IPS-20b (cell line): ENCODE measurements at regions not wholly inside any gene's neighbourhood (a gene's known extent, or its start where the extent isn't known, plus 50 kb on each side); places are given as distances from the start of the nearest gene placed in this dataset.
"Not testable (repeated sequence)": the region's sequence is repeated elsewhere in the genome, so short reads cannot be mapped to it uniquely, and the experiment has no call there.

ENCODE experiments used
- H3K27ac ChIP-seq: one replicate; pipeline ENCODE4 v1.5.1; 2013; ENCODE audit warnings: low read length
- H3K27me3 ChIP-seq: 2 replicates; pipeline ENCODE4 v1.6.1; 2013; ENCODE audit warnings: mild to moderate bottlenecking, low read length, inconsistent platforms; ENCODE audit not compliant: insufficient read depth
- H3K36me3 ChIP-seq: 2 replicates; pipeline ENCODE4 v1.6.1; 2013; ENCODE audit warnings: low read depth, mild to moderate bottlenecking, inconsistent platforms, low read length, moderate library complexity; ENCODE audit not compliant: insufficient read depth
- H3K4me1 ChIP-seq: 2 replicates; pipeline ENCODE4 v1.6.1; 2013; ENCODE audit warnings: mild to moderate bottlenecking, control low read depth, inconsistent platforms, low read length, moderate library complexity; ENCODE audit not compliant: insufficient read depth
- H3K4me3 ChIP-seq: 2 replicates; pipeline ENCODE4 v1.5.1; 2013; ENCODE audit warnings: mild to moderate bottlenecking, low read length, inconsistent platforms
- H3K9ac ChIP-seq: 2 replicates; pipeline ENCODE4 v1.6.1; 2013; ENCODE audit warnings: low read depth, mild to moderate bottlenecking, inconsistent platforms, low read length, moderate library complexity
- H3K9me3 ChIP-seq: 2 replicates; pipeline ENCODE4 v1.6.1; 2013; ENCODE audit warnings: mild to moderate bottlenecking, low read depth, low read length, inconsistent platforms; ENCODE audit not compliant: insufficient read depth

- Histone ChIP-seq H3K9me3 (no peaks in the 10 kb centered on the region), H3K4me3 (no peak overlapping the region), H3K9ac (no peak overlapping the region), H3K4me1 (no peaks in the 10 kb centered on the region), H3K27me3 (no peaks in the 10 kb centered on the region), H3K36me3 (no peaks in the 10 kb centered on the region), H3K27ac (no peak overlapping the region)
These were observed 146.1 kb upstream of the RUNX1 start for GRCh38 chr21:35195232-35195631.

DNA sequence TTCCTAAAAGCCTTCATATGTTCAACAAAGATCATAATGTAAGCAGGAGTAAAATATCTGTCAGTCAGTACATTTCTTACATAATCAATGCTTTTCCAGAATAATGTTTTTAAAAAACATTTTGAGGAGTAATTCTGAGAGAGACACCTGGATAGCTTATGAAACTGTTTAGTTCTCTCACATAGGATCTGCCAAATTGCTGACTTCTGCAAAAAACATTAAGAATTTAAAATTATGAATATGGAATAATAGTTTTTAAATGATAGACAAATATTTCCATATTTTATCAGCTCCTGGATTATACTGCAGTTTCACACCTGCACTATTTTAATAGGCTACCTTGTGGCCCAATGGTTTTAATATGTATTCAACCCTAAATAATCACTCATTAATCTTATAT is 142.7 kb upstream of the RUNX1 start:
- Histone ChIP-seq H3K4me1 (no peaks in the 10 kb centered on the region; the same call in 1 of the 2 replicates), H3K27ac (no peak overlapping the region), H3K27me3 (no peaks in the 10 kb centered on the region), H3K9me3 (no peaks in the 10 kb centered on the region), H3K36me3 (no peaks in the 10 kb centered on the region), H3K4me3 (no peak overlapping the region), H3K9ac (no peak overlapping the region)

DNA sequence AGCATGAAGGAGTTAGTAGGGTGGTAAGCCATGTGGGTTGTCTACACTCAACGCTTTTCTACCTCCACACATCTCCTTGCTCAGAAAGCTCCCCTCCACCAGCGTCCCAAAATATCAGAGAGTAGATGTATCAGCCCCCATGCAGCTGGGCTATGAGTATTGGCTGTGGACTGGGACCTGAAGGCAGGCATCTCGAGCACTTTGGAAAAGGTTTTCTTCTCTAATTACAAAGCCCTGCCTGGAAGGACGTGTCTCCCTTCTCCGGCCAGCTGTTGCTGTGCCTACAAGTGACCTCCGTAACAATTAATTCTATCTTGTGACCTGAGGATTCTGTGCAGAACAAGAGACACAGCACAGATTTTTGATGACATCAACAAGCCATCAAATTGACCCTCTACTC is 142.0 kb upstream of the RUNX1 start:
- Histone ChIP-seq H3K27ac (no peak overlapping the region), H3K4me3 (no peak overlapping the region), H3K9me3 (no peaks in the 10 kb centered on the region), H3K9ac (no peak overlapping the region), H3K4me1 (no peaks in the 10 kb centered on the region; the same call in 1 of the 2 replicates), H3K36me3 (no peaks in the 10 kb centered on the region), H3K27me3 (no peaks in the 10 kb centered on the region)

DNA sequence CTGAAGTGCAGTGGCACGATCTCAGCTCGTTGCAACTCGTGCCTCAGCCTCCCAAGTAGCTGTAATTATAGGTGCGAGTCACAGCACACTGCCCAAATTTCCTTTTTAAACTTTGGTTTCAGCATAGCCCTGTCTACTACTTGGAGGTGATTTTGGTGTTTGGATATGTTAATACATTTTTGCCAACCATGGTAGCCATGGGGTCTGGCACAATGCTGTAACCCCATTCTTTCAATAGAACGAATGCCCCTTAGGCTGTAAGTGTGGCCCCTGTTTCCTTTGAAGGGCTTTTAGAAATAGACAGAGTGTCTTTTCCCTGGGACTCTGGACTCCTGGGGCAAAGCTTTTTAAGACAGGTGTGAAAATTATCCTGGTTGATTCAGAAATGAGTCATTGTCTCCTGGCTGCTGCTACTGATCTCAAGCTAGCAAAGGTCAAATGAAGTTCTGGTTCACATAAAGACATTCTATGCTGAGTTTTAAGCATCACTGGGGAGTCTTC is 141.1 kb upstream of the RUNX1 start:
- Histone ChIP-seq H3K4me3 (no peak overlapping the region), H3K9me3 (no peaks in the 10 kb centered on the region), H3K4me1 (no peaks in the 10 kb centered on the region; the same call in 1 of the 2 replicates), H3K36me3 (no peaks in the 10 kb centered on the region), H3K27me3 (no peaks in the 10 kb centered on the region), H3K27ac (no peak overlapping the region), H3K9ac (no peak overlapping the region)

DNA sequence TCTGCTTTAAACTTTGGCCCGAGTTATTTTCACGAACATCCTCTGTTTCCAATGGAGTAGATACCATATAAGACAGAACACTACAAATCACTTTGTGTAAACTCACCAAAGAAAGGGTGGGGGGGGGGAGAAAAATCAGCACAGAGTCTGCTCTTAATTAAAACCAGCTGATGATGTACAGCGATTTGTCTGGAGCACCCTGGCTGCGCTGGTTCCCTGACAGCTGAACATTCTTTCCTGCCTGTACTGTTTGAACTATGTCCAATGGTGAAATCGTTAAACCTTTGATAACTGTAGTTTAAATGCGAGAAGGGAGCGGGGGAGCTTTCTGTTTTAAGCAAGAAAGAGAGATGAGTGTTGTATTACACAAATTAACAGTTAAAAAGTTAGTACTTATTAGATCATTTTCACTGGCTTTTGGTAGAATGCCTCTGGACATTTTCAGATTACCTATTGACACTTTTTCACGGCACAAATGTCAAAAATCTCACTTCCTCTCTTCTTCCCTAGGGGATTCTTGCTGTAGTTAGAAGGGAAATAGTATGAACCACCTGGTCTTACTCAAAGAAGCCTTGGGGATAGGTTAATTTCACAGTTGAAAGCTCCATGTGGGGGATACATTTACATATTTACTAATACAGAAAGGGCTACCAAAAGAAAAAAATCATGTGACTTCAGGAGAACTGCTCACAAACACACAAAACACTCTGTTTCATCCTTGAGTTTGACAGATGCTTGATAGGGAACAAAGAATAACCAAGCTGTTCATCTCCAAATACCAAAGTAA is 140.2 kb upstream of the RUNX1 start:
- Histone ChIP-seq H3K9ac (no peak overlapping the region), H3K9me3 (no peaks in the 10 kb centered on the region), H3K36me3 (no peaks in the 10 kb centered on the region), H3K27ac (no peak overlapping the region), H3K4me3 (no peak overlapping the region), H3K4me1 (no peaks in the 10 kb centered on the region; the same call in 1 of the 2 replicates), H3K27me3 (no peaks in the 10 kb centered on the region)

DNA sequence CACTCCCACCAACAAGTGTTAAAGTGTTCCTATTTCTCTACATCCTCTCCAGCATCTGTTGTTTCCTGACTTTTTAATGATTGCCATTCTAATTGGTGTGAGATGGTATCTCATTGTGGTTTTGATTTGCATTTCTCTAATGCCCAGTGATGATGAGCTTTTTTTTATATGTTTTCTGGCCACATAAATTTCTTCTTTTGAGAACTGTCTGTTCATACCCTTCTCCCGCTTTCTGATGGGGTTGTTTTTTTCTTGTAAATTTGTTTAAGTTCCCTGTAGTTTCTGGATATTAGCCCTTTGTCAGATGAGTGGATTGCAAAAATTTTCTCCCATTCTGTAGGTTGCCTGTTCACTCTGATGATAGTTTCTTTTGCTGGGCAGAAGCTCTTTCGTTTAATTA is 134.3 kb upstream of the RUNX1 start:
- H3K36me3 ChIP-seq, H3K9me3 ChIP-seq, H3K27me3 ChIP-seq, H3K4me1 ChIP-seq, H3K27ac ChIP-seq, H3K9ac ChIP-seq, H3K4me3 ChIP-seq: not testable (repeated sequence)

DNA sequence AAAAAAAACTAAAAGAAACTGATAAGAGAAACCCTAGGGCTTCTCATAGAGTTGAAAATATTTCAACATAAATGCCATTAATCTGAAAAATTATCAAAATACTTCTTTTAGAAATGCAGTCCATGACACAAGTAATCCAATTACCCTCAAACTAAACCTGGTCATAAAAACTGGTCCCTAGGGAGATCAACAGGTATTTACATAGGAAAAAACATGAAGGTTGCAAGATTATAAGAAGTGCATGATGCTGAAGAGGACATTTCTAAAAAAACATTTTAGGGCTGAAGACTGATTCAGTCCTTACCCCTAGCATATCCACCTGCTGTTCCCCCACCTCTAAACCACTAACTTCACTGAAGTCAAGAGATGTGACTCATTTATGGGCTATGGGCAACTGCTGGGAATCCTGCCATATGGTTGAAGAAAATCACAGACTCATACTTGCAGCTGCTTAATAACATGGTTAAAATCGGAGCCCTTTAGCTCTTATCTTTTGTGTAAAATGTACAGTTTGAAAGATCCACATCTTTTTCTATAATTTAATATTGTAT is 131.0 kb upstream of the RUNX1 start:
- Histone ChIP-seq H3K9ac (no peak overlapping the region), H3K4me1 (no peaks in the 10 kb centered on the region), H3K36me3 (no peaks in the 10 kb centered on the region), H3K27me3 (no peaks in the 10 kb centered on the region), H3K9me3 (no peaks in the 10 kb centered on the region), H3K27ac (no peak overlapping the region), H3K4me3 (no peak overlapping the region)

DNA sequence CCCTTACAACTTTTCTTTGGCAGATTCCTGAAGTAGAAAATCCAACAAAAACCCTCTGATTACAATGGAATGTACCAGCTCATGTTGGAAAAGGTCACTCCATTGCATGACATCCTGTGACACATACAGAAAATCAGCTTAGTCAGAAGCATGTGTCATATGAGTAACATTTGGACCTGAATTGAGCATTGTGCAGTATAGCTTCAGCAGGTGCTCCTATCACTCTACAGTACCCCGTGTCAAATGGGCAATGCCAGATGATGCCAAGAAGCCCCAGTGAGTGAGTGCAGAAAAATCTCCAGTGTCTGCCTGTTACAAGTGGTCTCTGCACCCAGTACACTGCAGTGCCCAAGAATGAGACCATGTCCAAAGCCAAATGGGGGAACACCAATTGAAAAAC is 129.7 kb upstream of the RUNX1 start:
- Histone ChIP-seq H3K9ac (no peak overlapping the region), H3K9me3 (no peaks in the 10 kb centered on the region), H3K4me1 (no peaks in the 10 kb centered on the region), H3K4me3 (no peak overlapping the region), H3K27ac (no peak overlapping the region), H3K36me3 (no peaks in the 10 kb centered on the region), H3K27me3 (no peaks in the 10 kb centered on the region)

DNA sequence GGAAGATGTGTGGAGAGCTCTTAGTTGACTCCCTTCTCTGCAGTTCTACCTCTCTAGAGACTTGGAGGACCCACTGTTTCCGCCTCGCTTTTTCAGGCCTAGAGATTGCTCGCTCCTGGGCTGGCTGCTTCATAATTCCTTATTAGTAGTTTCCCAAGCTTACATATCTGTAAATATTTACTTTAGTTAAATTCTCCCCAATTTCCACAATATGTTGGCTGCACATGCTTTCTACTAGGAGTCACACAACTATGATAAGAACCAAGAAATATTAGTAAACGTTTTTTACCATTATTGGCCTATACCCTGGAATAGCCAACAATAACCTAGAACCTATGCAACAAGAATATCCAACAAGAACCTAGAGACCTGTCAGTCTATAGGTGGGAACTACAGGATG is 129.0 kb upstream of the RUNX1 start:
- H3K36me3 ChIP-seq: no peaks in the 10 kb centered on the region
- H3K27ac ChIP-seq: no peak overlapping the region
- H3K9ac ChIP-seq: no peak overlapping the region
- no peaks in the 10 kb centered on the region for H3K4me1 ChIP-seq
- no peak overlapping the region for H3K4me3 ChIP-seq
- H3K9me3 ChIP-seq: no peaks in the 10 kb centered on the region
- no peaks in the 10 kb centered on the region for H3K27me3 ChIP-seq

GRCh38 chr21:35172231-35172630 is 123.1 kb upstream of the RUNX1 start:
- Histone ChIP-seq H3K9me3 (no peaks in the 10 kb centered on the region), H3K4me1 (peaks cover 9% of the 10 kb centered on the region), H3K27me3 (no peaks in the 10 kb centered on the region), H3K36me3 (no peaks in the 10 kb centered on the region), H3K4me3 (no peak overlapping the region), H3K27ac (no peak overlapping the region), H3K9ac (no peak overlapping the region)

DNA sequence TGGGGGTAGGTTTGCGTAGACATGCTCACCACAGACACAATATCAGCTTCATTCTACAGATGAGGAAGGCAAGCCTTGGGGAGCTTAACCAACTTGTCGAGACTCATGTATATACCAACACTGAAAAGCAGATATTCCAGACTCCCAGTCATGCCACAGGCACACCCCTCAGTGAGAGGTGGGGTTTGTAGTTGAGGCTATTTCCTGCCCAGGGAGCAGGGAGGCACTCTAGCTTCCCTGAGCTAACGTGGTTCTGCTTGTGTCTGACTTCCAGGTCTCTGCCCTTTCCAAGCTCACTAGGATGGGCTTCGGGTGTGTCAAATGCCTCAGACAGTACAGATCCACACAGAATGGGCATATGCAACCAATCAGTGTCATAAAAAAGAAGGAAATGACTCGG is 122.3 kb upstream of the RUNX1 start:
- no peaks in the 10 kb centered on the region for H3K36me3 ChIP-seq
- H3K27me3 ChIP-seq: no peaks in the 10 kb centered on the region
- peaks cover 9% of the 10 kb centered on the region for H3K4me1 ChIP-seq
- H3K27ac ChIP-seq: no peak overlapping the region
- H3K4me3 ChIP-seq: no peak overlapping the region
- no peaks in the 10 kb centered on the region for H3K9me3 ChIP-seq
- no peak overlapping the region for H3K9ac ChIP-seq

DNA sequence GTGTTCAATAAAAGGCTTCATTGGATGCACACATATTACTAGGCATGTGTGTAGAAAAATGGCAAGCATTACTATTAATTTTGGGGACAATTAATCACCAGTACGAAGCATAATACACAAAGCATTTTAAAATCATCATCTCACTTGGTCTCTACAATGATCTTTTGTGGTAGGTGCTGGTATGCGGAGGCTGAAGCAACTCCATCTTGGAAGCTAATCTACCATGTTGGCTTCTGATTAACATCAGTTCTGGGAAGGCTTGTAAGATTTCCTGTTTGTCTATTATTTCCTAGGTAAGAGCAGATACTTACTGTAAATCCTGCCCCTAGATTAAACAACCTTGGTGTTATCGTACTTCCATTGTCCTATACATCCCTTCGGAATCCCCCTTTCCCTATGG is 121.7 kb upstream of the RUNX1 start:
- no peak overlapping the region for H3K4me3 ChIP-seq
- no peaks in the 10 kb centered on the region for H3K9me3 ChIP-seq
- no peak overlapping the region for H3K9ac ChIP-seq
- no peaks in the 10 kb centered on the region for H3K27me3 ChIP-seq
- H3K36me3 ChIP-seq: no peaks in the 10 kb centered on the region
- H3K4me1 ChIP-seq: peaks cover 9% of the 10 kb centered on the region
- H3K27ac ChIP-seq: no peak overlapping the region
